GM18511 (cell line): ENCODE measurements at regions not wholly inside any gene's neighbourhood (a gene's known extent, or its start where the extent isn't known, plus 50 kb on each side); places are given as distances from the start of the nearest gene placed in this dataset.
"Not testable (repeated sequence)": the region's sequence is repeated elsewhere in the genome, so short reads cannot be mapped to it uniquely, and the experiment has no call there.

Experiments used
- ATAC-seq: cut with Tn5 transposase; IDR thresholded peaks from one replicate; pipeline ENCODE4 v1.9.1; 2021; ENCODE audit warnings: mild to moderate bottlenecking, moderate library complexity; ENCODE audit not compliant: unreplicated experiment

DNA sequence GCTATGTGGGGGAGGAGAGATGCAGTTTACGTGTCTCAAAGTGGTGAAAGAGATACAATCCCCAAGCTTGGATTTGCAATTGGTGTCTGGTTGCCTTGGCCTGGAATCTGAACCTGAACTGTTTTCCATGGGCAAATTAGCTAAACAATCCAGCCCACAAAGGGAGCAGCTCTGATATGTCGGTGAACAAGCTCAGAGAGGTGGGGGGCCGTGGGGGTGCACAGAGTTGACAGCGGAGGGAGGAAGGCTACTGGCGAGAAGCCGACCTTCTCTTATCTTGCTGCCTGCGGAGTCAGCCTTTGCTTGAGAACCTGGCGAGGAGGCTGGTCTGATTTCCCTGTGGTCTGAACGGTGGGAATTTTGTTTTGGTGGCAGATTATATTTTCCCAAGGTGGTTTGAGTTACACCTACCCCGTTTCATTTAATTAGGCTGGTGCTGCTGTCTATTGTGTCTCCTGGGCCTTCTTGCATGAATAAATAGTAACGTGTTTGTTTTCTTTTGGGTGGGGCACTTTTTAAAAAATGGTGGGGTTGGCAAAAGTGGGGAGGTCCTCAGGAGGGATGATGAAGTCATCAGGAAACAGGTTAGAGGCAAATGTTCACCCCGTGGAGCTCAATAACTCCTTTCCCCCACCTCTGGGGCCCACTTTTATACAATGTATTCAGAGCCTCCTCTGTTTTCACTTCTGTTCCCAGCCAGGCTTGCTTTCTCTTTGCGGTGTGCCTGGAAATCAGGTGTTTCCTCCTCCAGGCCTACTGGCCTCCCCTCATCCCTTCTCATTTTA lies 80.9 kb upstream of the IGFBP5 start:
- ATAC-seq: no peak

DNA sequence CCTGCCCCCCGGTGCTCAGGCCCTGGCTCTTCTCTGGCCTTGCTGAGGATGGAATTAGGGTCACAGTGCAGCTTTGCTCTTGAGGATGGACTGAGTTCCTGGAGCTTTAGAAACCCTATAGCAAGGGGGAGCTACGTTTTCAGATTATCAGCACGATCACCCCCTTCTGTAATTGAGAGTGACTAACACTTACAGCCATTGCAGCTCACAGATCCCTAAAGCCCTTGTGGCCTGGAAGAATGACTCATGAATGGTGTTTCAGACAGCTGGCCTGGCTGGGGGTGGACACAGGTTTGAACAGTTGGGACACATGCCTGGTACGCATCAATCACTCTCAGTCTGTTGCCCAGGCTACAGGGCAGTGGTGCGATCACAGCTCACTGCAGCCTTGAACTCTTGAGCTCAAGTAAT lies 79.7 kb upstream of the IGFBP5 start:
- no peak for ATAC-seq

DNA sequence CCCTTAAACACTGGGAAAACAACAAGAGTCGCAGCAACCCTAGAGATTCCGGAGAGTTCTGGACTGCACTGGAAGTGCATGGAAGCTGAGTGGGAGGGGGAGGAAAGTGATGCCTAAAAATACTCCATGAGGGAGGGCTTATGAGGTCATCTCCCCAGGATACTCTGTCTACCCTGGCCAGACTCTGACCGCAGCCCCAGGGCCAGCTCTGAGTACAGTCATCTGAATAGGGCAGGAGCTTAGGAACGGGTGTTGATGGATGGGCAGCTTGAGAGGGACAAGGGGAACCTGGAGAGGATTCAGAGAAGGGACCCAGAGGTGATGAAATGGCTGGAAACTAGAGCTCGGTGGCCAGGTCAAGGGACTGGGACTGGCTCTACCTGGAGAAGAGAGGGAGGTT lies 79.3 kb upstream of the IGFBP5 start:
- no peak for ATAC-seq

DNA sequence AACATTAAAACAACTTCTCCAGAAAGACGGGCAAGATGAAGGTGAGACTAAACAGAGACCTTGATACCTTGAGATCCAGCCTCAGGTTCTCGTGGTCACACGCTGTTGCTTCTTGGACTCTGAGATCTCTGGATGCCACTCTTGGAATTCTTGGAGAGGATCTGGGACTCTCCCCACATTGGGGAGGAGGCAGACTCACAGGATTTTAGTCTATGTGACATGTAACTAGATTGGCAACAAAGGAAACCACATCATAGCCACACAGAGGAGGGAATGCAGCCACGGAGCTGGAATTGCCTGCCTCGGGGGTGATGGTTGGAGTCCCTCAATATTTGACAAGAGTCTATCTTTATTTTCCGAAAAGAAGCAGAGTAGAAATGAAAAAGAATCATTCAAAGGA lies 78.8 kb upstream of the IGFBP5 start:
- no peak for ATAC-seq

DNA sequence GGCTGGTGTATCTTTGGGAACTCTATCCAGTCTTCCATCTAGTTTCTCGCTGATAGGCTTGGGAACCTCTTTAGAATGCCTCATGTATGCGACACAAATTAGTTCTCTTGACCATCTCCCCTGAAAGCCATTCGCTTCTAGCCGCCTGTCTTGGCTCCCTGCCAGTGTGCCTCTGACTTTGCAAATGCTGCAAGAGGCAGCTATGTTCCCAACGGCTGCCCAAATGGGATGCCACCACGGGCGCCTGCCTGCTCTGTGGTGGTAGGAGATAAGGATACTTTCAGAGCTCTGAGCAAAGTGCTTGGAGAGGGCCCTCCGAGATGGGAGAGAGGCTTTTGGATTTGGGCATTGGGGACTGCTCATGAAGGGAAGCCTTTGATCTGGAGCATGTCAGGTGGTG lies 77.7 kb upstream of the IGFBP5 start:
- no peak for ATAC-seq

DNA sequence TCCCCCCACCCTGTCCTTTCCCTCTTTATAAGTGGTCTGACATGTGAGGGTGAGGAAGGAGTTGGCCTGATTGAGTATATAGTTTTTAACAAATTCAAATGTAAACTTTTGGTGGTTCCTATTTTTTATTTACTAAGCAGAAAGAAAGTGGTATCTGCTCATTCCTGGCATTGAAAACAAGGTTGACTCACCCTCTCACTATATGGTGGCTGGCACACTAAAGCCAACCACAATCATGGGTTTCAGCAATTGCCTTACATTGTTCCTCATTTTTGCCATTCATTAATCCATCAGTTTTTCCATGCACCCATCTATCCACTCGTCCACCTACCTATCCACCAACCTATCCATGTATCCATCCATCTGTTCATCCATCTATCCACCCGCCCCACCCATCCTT lies 75.4 kb upstream of the IGFBP5 start:
- no peak for ATAC-seq

DNA sequence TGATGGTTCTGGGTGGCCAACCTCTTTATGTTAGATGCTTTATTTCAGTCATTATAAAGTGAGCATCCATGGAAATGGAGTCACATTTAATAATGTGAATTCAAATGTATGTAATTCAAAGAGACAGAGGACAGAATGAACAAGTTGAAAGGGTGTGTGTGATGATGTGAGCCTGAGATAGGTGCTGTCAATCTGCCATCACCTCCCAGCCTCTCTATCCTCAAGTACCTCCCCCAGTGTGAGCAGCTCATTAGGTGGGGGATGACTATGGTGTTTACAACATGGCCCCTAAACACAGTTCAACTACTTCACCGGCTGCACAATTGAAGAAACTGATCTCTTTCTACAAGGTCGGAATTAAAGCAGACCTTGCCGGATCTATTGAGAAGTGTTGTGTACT lies 74.7 kb upstream of the IGFBP5 start:
- no peak for ATAC-seq

DNA sequence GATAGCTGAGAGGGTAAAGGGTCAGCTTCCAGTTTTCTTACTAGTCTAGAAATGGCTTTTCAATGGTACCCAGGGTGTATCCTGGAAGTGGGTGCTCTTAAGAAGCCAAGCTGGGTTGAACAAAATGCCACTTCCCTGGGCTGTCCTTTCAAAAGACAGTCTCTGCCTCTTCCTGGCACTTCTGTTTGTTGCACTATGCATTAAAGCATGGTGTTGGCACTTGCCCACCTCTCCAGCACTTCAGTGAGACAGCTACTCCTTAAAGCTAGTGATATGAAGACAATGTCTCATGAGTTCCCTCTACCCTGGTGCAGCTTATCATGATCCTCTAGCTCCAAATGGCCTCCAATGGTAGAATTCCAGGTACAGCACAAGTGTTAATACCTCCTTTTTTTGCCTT lies 74.3 kb upstream of the IGFBP5 start:
- no peak for ATAC-seq

DNA sequence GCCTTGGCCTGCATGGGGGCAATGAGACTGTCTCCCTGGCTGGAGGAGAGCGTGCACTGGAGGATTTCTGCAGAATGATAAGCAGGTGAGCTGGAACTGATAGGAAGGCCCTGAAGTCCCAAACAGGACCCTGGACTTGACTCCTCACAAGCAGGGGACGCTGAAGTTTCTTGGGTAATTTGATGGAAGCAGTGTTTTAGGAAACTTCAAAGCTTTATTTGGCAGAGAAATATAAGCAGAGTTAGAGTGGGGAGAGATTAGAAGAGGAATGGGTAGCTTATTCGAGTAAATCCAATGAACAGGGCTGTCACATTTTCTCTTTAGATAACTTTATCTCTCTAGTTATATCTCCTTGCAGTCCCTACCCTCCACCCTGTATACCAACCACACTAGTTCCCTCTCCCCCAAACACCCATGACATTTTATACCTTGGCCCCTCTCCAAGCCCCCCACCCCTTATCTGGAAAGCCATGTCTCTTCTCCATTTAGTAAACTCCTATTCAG lies 73.6 kb upstream of the IGFBP5 start:
- ATAC-seq: no peak

DNA sequence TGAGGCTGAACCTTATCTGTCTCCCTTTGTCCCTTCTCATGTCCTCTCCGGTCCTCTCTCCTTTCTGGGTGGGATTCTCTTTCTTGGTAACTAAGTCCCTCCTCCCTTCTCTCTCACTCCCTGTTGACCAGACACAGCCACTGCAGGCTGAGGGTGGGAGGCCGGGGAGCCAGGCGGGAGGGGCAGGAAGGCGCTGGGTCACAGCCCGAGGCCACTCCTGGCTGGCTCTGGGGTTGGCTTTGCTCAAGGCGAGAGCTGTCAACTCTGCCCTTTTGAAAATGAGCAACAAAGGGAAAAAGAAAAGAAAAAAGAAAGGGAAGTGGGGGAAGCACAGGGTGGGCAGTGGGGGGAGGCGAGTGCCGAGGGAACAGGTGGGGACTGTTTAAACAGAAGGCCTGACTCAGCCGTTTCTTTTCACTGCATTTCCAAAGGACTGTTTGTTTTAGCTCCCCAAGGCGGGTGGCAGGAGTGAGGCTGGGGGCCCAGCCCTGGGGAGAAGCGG lies 70.5 kb upstream of the IGFBP5 start:
- no peak for ATAC-seq

DNA sequence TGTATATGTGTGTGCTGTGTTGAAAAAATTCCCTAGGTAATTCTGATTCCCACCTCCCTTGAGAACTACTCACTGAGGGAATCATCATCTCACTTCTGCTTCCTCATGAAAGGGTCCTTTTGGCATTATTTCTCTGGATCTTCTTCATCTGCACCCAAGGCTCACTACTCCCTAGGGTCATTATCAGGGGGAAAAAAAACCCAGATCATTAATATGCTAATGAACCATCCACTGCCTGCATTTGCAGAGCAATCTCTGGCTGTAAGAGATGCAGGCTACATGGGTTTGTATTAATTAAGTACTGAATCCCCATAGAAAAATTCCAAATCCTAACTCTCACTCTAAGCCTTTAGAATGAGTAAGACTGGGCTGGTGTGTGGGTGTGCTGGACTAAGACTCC lies 68.0 kb upstream of the IGFBP5 start:
- ATAC-seq: no peak

DNA sequence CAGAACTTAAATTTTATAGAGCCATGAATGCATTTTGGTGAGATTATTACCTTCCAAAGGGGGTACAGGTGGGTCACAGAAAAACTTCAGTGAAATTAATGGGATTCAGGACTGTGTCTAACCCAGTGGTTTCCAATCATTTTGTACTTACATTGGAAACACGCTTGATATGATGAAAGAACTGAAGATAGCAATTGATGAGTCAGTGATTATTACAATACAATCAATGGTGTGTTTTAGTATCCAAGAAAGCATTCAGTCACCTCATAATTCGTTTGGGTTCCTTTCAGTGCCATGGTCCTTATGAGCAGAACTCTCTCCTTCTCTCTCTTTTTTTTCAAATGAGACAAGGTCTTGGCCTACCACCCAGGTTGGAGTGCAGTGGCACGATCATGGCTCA lies 66.5 kb upstream of the IGFBP5 start:
- ATAC-seq: no peak

DNA sequence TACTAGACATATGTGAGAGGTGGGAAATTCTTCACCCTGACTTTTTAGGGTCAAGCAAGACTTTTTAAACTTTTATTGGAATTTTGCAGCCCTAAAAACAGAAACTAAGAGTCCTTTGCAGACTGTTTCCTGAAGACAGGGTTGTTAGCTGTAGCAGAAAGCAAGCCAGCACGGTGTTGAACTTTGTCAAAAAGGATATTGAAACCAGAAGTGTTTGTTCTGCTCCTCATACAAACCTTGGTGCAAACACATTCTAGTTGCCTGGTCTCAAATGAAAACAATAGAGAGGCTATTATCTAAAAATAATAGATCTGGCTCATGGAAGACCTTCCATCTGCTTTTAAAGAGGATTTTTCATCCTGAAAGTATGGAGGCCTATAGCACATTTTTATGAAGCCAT lies 65.8 kb upstream of the IGFBP5 start:
- no peak for ATAC-seq

DNA sequence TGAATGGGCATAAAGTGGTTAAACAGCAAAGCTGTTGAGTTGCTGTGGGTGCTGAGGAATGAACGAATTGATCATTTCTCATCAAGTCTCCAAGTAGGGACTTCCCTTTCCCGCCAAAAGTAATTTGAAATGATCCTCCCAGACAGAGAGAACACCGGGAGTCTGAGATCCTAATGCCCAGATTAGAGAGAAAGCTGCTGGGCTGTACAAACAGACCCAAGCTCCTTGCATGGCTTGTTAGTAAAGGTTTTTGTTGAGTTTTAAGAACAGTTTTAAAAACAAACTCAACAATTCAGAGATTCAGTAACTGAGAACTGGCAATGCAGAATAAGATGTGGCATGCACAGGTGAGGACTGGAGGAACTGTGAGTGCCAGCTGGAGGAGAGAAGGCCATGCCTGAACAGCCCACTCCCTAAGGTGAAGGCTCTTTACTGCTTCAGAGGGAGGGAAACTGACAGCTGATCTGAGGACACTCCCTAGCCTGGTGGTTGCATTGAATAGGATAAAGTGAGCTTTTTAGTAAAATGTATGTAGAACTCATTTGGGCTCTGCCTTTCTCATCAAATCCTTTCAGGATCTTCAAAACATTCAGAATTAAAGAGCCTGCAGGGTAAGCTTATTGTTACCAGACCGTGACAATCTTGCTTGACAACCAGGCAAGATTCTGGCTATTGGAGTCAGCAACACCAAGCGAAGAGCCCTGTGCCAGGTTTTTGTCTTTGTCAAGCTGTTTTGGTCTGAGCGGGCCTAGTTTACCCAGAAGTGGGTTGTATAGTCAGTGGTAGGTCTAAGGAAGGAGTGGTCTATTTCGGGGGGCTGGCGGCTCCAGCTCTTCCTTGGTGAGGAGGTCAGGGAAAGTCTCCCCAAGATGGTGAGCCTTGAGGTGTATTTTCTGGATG lies 63.2 kb upstream of the IGFBP5 start:
- no peak for ATAC-seq

DNA sequence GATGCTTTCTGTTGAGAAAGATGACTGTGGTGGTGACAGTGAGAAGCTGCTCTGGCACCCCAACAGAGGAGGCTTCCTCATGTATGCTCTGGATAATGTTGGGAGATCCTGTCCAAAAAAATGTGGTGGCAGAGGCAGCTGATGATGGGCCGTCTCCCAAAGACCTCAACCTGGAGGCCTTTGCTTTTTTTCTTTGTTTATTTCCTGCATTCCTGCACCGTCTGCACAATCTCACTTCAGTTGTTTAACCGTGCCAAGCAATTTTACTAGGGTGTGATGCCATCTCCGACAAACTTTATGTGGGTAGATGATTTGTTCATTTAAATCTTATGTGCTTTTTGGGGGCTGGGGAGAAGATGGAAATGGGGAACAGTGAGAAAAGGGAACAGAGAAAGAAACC lies 62.2 kb upstream of the IGFBP5 start:
- no peak for ATAC-seq

DNA sequence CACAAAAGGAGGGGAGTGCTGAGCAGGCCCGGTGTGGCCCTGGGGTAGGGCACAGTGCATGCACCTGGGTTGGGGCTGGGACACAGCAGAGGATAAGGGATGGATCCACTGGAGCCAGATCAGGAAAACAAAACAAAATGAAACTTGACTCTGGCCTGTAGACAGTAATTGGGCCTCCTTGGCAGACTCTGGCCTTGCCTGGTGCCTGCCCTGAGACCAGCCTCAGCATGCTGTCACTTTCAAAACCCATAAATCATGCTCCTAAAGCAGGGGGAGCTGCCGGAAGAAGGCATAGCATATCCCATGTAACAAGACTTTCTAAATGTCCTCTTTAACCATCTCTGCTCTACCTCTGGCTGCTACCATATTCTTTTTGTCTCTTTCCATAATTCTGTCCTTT lies 61.1 kb upstream of the IGFBP5 start:
- no peak for ATAC-seq

DNA sequence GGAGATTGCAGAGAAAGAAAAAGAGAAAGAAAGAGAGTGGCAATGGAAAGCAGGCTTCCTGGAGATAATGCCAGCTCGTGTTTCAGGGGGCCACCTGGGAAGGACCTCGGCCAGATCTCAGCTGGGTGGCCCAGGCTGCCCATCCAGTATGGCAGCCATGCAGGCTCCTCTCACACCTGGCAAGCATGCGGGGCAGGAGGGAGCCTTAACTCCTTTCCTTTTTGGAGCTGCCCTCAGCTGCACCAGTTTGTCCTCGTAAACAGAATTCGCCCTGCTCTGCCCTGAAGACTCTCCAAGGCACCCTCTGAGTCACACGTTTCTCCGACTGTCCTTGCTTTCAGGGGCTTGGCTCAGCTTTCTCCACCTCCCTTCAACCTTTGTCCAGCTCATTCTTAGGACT lies 59.5 kb upstream of the IGFBP5 start:
- no peak for ATAC-seq

DNA sequence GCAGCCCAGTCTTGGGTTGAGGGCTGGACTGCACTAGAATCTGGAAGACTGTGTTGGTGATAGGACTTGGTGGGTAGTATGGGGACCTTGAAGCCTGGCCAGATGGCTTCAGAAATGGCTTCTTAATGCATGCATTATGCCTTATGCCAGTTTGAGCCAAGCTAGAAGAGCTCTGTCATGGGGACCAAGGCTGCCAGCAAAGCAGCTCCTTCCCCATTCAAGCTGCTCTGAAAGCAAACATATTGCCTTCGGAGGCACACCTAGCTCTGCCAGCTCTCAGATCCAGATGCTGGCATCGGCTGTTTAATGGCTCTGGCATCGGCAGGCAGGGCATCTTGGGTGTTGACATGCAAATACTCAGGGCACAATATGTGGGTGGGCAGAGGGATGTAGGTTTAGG lies 59.0 kb upstream of the IGFBP5 start:
- no peak for ATAC-seq

DNA sequence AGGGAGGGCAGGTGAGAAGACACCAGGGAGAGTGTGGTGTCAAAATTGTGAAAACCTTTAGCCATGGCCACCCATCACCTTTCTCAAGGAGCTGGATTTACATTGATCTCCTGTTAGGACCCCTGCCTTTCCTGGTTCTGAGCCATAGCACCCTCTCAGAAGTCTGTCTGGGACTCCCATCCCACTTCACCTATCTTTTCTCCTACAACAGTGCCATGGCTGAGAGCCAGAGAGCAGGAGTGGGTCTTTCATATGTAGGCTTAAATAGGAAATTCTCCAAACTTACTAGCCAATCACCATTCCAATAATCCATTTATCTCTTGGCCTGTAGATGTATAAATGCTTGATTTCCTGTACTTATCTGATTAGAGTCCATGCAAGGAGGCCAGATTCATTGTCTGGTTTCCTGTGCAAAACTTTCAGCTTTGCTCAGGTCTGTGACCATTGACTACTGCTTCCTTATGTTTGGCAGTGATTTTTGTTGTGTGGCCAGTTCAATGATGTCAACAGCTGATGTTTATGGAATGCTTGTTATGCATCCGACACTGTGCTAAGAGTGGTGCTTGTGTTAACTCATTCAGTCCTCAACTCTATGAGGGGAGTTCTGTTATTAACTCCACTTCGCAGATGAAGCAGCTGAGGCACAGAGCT lies 57.6 kb upstream of the IGFBP5 start:
- ATAC-seq: no peak

DNA sequence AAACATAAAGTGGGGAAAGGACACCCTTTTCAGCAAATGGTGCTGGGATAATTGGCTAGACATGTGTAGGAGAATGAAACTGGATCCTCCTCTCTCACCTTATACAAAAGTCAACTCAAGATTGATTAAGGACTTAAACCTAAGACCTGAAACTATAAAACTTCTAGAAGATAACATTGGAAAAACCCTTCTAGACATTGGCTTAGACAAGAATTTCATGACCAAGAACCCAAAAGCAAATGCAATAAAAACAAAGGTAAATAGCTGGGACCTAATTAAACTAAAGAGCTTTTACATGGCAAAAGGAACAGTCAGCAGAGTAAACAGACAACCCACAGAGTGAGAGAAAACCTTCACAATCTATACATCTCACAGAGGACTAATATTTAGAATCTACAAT lies 55.4 kb upstream of the IGFBP5 start:
- not testable (repeated sequence) for ATAC-seq

DNA sequence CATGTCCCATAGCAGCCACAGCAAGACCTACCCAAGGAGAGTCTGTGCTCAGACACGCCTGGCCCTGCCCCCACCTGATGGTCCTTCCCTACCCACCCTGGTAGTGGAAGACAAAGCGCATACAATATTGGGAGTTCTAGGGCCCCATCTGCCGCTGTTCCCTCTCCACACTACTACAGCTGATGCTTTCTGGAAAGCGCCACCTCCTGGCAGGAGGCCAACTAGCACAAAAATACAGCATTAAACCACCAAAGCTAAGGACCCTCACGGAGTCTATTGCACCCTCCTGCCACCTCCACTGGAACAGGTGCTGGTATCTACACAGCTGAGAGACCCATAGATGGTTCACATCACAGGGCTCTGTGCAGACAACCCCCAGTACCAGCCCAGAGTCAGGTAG lies 50.9 kb upstream of the IGFBP5 start:
- not testable (repeated sequence) for ATAC-seq
